ENCODE measurements at regions not wholly inside any gene's neighbourhood (a gene's known extent, or its start where the extent isn't known, plus 50 kb on each side); places are given as distances from the start of the nearest gene placed in this dataset.

- Histone ChIP-seq H3K9me3 (ENCODE audit: low read length) (no peaks in the 10 kb centered on the region), H3K79me2 (ENCODE audit: insufficient read depth, low read depth, low read length) (no peaks in the 10 kb centered on the region), H3K9me2 (ENCODE audit: insufficient read depth, low read length) (no peaks in the 10 kb centered on the region), H3K27ac (ENCODE audit: low read depth, low read length, poor library complexity, severe bottlenecking) (no peak overlapping the region), H3K4me2 (ENCODE audit: low read length) (no peak overlapping the region), H3K4me3 (ENCODE audit: low read depth, low read length, poor library complexity, severe bottlenecking) (no peak overlapping the region), H4K20me1 (ENCODE audit: insufficient read depth, low read length) (no peaks in the 10 kb centered on the region), H3K36me3 (ENCODE audit: insufficient read depth, low read length) (no peaks in the 10 kb centered on the region), H3K4me1 (ENCODE audit: insufficient read depth, low read length, poor library complexity, severe bottlenecking) (no peaks in the 10 kb centered on the region), H2AFZ (ENCODE audit: low read length) (no peak overlapping the region)
- ChIA-PET POLR2A (no interaction called here), CTCF (ENCODE audit: unreplicated experiment) (no interaction called here)
- no peak for DNase-seq (ENCODE audit: low spot score)
- intact Hi-C loops (cut with micrococcal nuclease; ENCODE audit: unreplicated experiment) = no loop called here
- TF ChIP-seq EZH2phosphoT487 (IDR thresholded peaks at IDR 0.05; ENCODE audit: borderline replicate concordance, low read depth, low read length) = no peak
- TF ChIP-seq CTCF (conservative IDR thresholded peaks at IDR 0.05; ENCODE audit: low read length) = no peak
- no TSS peak for BruUV-seq (replicated peaks)
These were observed 111.3 kb upstream of the PAX6 start for GRCh38 chr11:31922450-31922849.

GRCh38 chr11:31921081-31921480 lies 110.0 kb upstream of the PAX6 start:
- Histone ChIP-seq H4K20me1 (ENCODE audit: insufficient read depth, low read length) (no peaks in the 10 kb centered on the region), H3K9me2 (ENCODE audit: insufficient read depth, low read length) (no peaks in the 10 kb centered on the region), H3K79me2 (ENCODE audit: insufficient read depth, low read depth, low read length) (no peaks in the 10 kb centered on the region), H3K36me3 (ENCODE audit: insufficient read depth, low read length) (no peaks in the 10 kb centered on the region), H3K4me3 (ENCODE audit: low read depth, low read length, poor library complexity, severe bottlenecking) (no peak overlapping the region), H3K4me2 (ENCODE audit: low read length) (no peak overlapping the region), H3K9me3 (ENCODE audit: low read length) (no peaks in the 10 kb centered on the region), H2AFZ (ENCODE audit: low read length) (no peak overlapping the region), H3K4me1 (ENCODE audit: insufficient read depth, low read length, poor library complexity, severe bottlenecking) (no peaks in the 10 kb centered on the region), H3K27ac (ENCODE audit: low read depth, low read length, poor library complexity, severe bottlenecking) (no peak overlapping the region)
- intact Hi-C loops (cut with micrococcal nuclease; ENCODE audit: unreplicated experiment) = no loop called here
- DNase-seq (ENCODE audit: low spot score) = no peak
- no TSS peak for BruUV-seq (replicated peaks)
- TF ChIP-seq CTCF (conservative IDR thresholded peaks at IDR 0.05; ENCODE audit: low read length) (no peak), EZH2phosphoT487 (IDR thresholded peaks at IDR 0.05; ENCODE audit: borderline replicate concordance, low read depth, low read length) (no peak)
- ChIA-PET POLR2A (interaction anchor here (0.7 kb wide), 1 partner anchor 203 kb away, joined by 3 read pairs; no protein-coding TSS in a partner anchor), CTCF (ENCODE audit: unreplicated experiment) (no interaction called here)

GRCh38 chr11:31919175-31919574 lies 108.1 kb upstream of the PAX6 start:
- DNase-seq (ENCODE audit: low spot score) = no peak
- no peaks in the 10 kb centered on the region for H3K9me2 ChIP-seq (ENCODE audit: insufficient read depth, low read length)
- CTCF ChIA-PET (ENCODE audit: unreplicated experiment) = no interaction called here

More at GRCh38 chr11:31919175-31919574, 108.1 kb upstream of the PAX6 start:
- TF ChIP-seq EZH2phosphoT487 (IDR thresholded peaks at IDR 0.05; ENCODE audit: borderline replicate concordance, low read depth, low read length) (no peak), CTCF (conservative IDR thresholded peaks at IDR 0.05; ENCODE audit: low read length) (no peak)
- Histone ChIP-seq H3K79me2 (ENCODE audit: insufficient read depth, low read depth, low read length) (no peaks in the 10 kb centered on the region), H3K4me3 (ENCODE audit: low read depth, low read length, poor library complexity, severe bottlenecking) (no peak overlapping the region), H3K4me1 (ENCODE audit: insufficient read depth, low read length, poor library complexity, severe bottlenecking) (no peaks in the 10 kb centered on the region), H4K20me1 (ENCODE audit: insufficient read depth, low read length) (no peaks in the 10 kb centered on the region), H2AFZ (ENCODE audit: low read length) (no peak overlapping the region), H3K27ac (ENCODE audit: low read depth, low read length, poor library complexity, severe bottlenecking) (no peak overlapping the region), H3K9me3 (ENCODE audit: low read length) (no peaks in the 10 kb centered on the region), H3K4me2 (ENCODE audit: low read length) (no peak overlapping the region), H3K36me3 (ENCODE audit: insufficient read depth, low read length) (no peaks in the 10 kb centered on the region)
- POLR2A ChIA-PET = no interaction called here
- no TSS peak for BruUV-seq (replicated peaks)
- intact Hi-C loops (cut with micrococcal nuclease; ENCODE audit: unreplicated experiment) = no loop called here
